Posterior vena cava (tissue), 2 donors: ENCODE measurements at regions not wholly inside any gene's neighbourhood (a gene's known extent, or its start where the extent isn't known, plus 50 kb on each side); places are given as distances from the start of the nearest gene placed in this dataset.
"Not testable (repeated sequence)": the region's sequence is repeated elsewhere in the genome, so short reads cannot be mapped to it uniquely, and the experiment has no call there.

Source experiments
- DNase-seq: peaks from one replicate; pipeline ENCODE4 v3.0.0-alpha.2; 2020; ENCODE audit warnings: low spot score
- intact Hi-C, 2 donors: fragments of 100-400 bp; cut with DNase I; formaldehyde crosslinking; loops; one replicate each; pipeline versions ENCODE4 v1.14.1 to v1.14.2; 2022 to 2023
- donor health status: DM: yes; HTN: yes; CAD: no.
- donor health status: DM: yes; HTN: yes; CAD: no.

- DNase-seq, intact Hi-C loops: not testable (repeated sequence)
These were observed 123.1 kb downstream of the POTEG start for GRCh38 chr14:19311023-19311422.

- intact Hi-C loops, DNase-seq: not testable (repeated sequence)
These were observed 103.5 kb downstream of the POTEG start for GRCh38 chr14:19330678-19331077.

GRCh38 chr14:19337232-19338059 lies 96.7 kb downstream of the POTEG start:
- intact Hi-C loops, DNase-seq: not testable (repeated sequence)

GRCh38 chr14:19338060-19338372 lies 96.1 kb downstream of the POTEG start:
- intact Hi-C loops, DNase-seq: not testable (repeated sequence)

GRCh38 chr14:19340976-19341375 lies 93.2 kb downstream of the POTEG start:
- intact Hi-C loops, result not testable (repeated sequence)
- DNase-seq, result peak; percentile 59

- intact Hi-C loops, result not testable (repeated sequence)
- peak; percentile 14 for DNase-seq
These were observed 92.5 kb downstream of the POTEG start for GRCh38 chr14:19341627-19342026.

- peak; percentile 6 for DNase-seq
- intact Hi-C loops, result not testable (repeated sequence)
These were observed 89.9 kb downstream of the POTEG start for GRCh38 chr14:19344261-19344660.

- intact Hi-C loops, DNase-seq: not testable (repeated sequence)
These were observed 89.5 kb downstream of the POTEG start for GRCh38 chr14:19344689-19345088.

GRCh38 chr14:19345298-19345911 lies 88.7 kb downstream of the POTEG start:
- DNase-seq, intact Hi-C loops: not testable (repeated sequence)

- DNase-seq, intact Hi-C loops: not testable (repeated sequence)
These were observed 88.1 kb downstream of the POTEG start for GRCh38 chr14:19346074-19346480.

GRCh38 chr14:19346636-19347035 lies 87.5 kb downstream of the POTEG start:
- intact Hi-C loops, DNase-seq: not testable (repeated sequence)

- intact Hi-C loops, DNase-seq: not testable (repeated sequence)
These were observed 87.0 kb downstream of the POTEG start for GRCh38 chr14:19347112-19347511.
